ENCODE measurements at regions not wholly inside any gene's neighbourhood (a gene's known extent, or its start where the extent isn't known, plus 50 kb on each side); places are given as distances from the start of the nearest gene placed in this dataset.
"Not testable (repeated sequence)": the region's sequence is repeated elsewhere in the genome, so short reads cannot be mapped to it uniquely, and the experiment has no call there.

- DNase-seq (ENCODE audit: low read depth) (no peak), FAIRE-seq (no peak)
- no peaks in the 10 kb centered on the region for H3K36me3 ChIP-seq (ENCODE audit: control insufficient read depth, insufficient read depth, low read length)
- H3K27me3 ChIP-seq (ENCODE audit: control insufficient read depth, insufficient read depth, low read length) = no peaks in the 10 kb centered on the region
- H3K4me3 ChIP-seq (ENCODE audit: low read depth, low read length) = no peak overlapping the region
- no peak for TF ChIP-seq CTCF (IDR thresholded peaks at IDR 0.05; ENCODE audit: insufficient read depth, low read length, severe bottlenecking)
Observed at GRCh38 chr6:14290041-14290771, 172.6 kb downstream of the CD83 start.

- FAIRE-seq (no peak), DNase-seq (ENCODE audit: low read depth) (no peak)
- Histone ChIP-seq H3K27me3 (ENCODE audit: control insufficient read depth, insufficient read depth, low read length) (no peaks in the 10 kb centered on the region), H3K4me3 (ENCODE audit: low read depth, low read length) (no peak overlapping the region), H3K36me3 (ENCODE audit: control insufficient read depth, insufficient read depth, low read length) (no peaks in the 10 kb centered on the region)
- no peak for TF ChIP-seq CTCF (IDR thresholded peaks at IDR 0.05; ENCODE audit: insufficient read depth, low read length, severe bottlenecking)
Observed at GRCh38 chr6:14290772-14291330, 173.3 kb downstream of the CD83 start.

GRCh38 chr6:14291331-14291730 is 173.8 kb downstream of the CD83 start:
- no peak for DNase-seq (ENCODE audit: low read depth)
- H3K4me3 ChIP-seq (ENCODE audit: low read depth, low read length) = no peak overlapping the region
- H3K36me3 ChIP-seq (ENCODE audit: control insufficient read depth, insufficient read depth, low read length) = no peaks in the 10 kb centered on the region
- TF ChIP-seq CTCF (IDR thresholded peaks at IDR 0.05; ENCODE audit: insufficient read depth, low read length, severe bottlenecking) = no peak
- FAIRE-seq = no peak
- no peaks in the 10 kb centered on the region for H3K27me3 ChIP-seq (ENCODE audit: control insufficient read depth, insufficient read depth, low read length)

GRCh38 chr6:14292119-14292518 is 174.5 kb downstream of the CD83 start:
- no peaks in the 10 kb centered on the region for H3K36me3 ChIP-seq (ENCODE audit: control insufficient read depth, insufficient read depth, low read length)
- H3K27me3 ChIP-seq (ENCODE audit: control insufficient read depth, insufficient read depth, low read length) = no peaks in the 10 kb centered on the region
- H3K4me3 ChIP-seq (ENCODE audit: low read depth, low read length) = no peak overlapping the region
- TF ChIP-seq CTCF (IDR thresholded peaks at IDR 0.05; ENCODE audit: insufficient read depth, low read length, severe bottlenecking) = no peak
- FAIRE-seq = no peak
- DNase-seq (ENCODE audit: low read depth) = peak; percentile 73

- TF ChIP-seq CTCF (IDR thresholded peaks at IDR 0.05; ENCODE audit: insufficient read depth, low read length, severe bottlenecking) = no peak
- FAIRE-seq = no peak
- H3K4me3 ChIP-seq (ENCODE audit: low read depth, low read length) = no peak overlapping the region
- DNase-seq (ENCODE audit: low read depth) = no peak
- no peaks in the 10 kb centered on the region for H3K27me3 ChIP-seq (ENCODE audit: control insufficient read depth, insufficient read depth, low read length)
- H3K36me3 ChIP-seq (ENCODE audit: control insufficient read depth, insufficient read depth, low read length) = no peaks in the 10 kb centered on the region
Observed at GRCh38 chr6:14294270-14294951, 176.8 kb downstream of the CD83 start.

- FAIRE-seq; H3K27me3 ChIP-seq (ENCODE audit: control insufficient read depth, insufficient read depth, low read length); H3K4me3 ChIP-seq (ENCODE audit: low read depth, low read length); DNase-seq (ENCODE audit: low read depth); H3K36me3 ChIP-seq (ENCODE audit: control insufficient read depth, insufficient read depth, low read length): not testable (repeated sequence)
Observed at GRCh38 chr6:14296698-14297097, 179.1 kb downstream of the CD83 start.

GRCh38 chr6:14297118-14297517 is 179.5 kb downstream of the CD83 start:
- not testable (repeated sequence) for DNase-seq (ENCODE audit: low read depth); H3K36me3 ChIP-seq (ENCODE audit: control insufficient read depth, insufficient read depth, low read length); FAIRE-seq; H3K27me3 ChIP-seq (ENCODE audit: control insufficient read depth, insufficient read depth, low read length); H3K4me3 ChIP-seq (ENCODE audit: low read depth, low read length)

- H3K27me3 ChIP-seq (ENCODE audit: control insufficient read depth, insufficient read depth, low read length); FAIRE-seq; H3K36me3 ChIP-seq (ENCODE audit: control insufficient read depth, insufficient read depth, low read length); H3K4me3 ChIP-seq (ENCODE audit: low read depth, low read length); DNase-seq (ENCODE audit: low read depth): not testable (repeated sequence)
Observed at GRCh38 chr6:14300189-14300588, 182.6 kb downstream of the CD83 start.

GRCh38 chr6:14300721-14301120 is 183.1 kb downstream of the CD83 start:
- not testable (repeated sequence) for H3K4me3 ChIP-seq (ENCODE audit: low read depth, low read length); H3K27me3 ChIP-seq (ENCODE audit: control insufficient read depth, insufficient read depth, low read length); H3K36me3 ChIP-seq (ENCODE audit: control insufficient read depth, insufficient read depth, low read length); DNase-seq (ENCODE audit: low read depth); FAIRE-seq
